GM19324 (cell line): ENCODE measurements at regions not wholly inside any gene's neighbourhood (a gene's known extent, or its start where the extent isn't known, plus 50 kb on each side); places are given as distances from the start of the nearest gene placed in this dataset.
"Not testable (repeated sequence)": the region's sequence is repeated elsewhere in the genome, so short reads cannot be mapped to it uniquely, and the experiment has no call there.

ENCODE experiments used
- ATAC-seq: cut with Tn5 transposase; IDR thresholded peaks from one replicate; pipeline ENCODE4 v1.9.1; 2021; ENCODE audit warnings: mild to moderate bottlenecking, moderate library complexity; ENCODE audit not compliant: unreplicated experiment, low FRiP score

- no peak for ATAC-seq
These were observed 372.9 kb downstream of the BRD1 start for GRCh38 chr22:49454726-49455125.

DNA sequence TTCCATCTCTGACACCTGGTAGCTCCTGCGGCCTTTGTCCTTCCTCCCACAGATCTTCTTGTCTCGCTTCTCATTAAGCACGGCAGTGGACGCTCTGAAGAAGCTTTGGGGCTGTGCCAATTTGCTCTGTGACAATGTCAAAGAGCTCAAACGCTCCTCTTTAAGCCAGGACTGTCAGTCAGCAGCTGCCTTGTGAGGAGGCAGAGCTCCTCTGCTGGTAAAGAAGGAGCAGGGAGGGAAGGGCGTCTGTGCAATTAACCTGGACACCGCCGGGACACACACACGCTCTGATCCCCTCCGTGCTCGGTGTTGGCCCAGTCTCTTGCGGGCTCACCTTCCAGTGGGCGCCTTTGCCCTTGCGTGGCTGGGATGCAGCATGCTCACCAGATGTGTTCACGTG lies 373.9 kb downstream of the BRD1 start:
- ATAC-seq: no peak

GRCh38 chr22:49453019-49453418 lies 374.7 kb downstream of the BRD1 start:
- not testable (repeated sequence) for ATAC-seq

DNA sequence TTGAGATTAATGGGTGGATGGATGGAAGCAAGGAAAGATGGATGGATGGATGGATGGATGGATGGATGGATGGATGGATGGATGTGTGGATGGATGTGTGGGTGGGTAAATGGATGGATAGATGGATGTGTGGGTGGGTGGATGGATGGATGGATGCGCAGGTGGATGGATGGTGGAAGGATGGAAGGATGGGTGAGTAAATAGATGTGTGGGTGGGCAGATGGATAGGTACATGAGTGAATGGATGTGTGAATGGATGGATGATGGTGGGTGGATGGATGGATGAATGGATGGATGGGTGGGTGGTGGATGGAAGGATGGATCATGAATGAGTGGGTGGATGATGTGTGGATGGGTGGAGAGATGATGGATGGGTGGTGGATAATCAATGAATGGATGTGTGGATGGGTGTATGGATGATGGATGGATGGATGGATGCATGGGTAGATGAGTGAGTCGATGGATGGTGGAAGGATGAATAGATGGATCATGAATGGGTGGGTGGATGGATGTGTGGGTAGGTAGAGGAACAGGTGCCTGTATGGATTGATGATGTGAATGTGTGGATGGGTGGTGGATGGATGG lies 375.2 kb downstream of the BRD1 start:
- no peak for ATAC-seq

GRCh38 chr22:49451070-49451840 lies 376.4 kb downstream of the BRD1 start:
- ATAC-seq: no peak

DNA sequence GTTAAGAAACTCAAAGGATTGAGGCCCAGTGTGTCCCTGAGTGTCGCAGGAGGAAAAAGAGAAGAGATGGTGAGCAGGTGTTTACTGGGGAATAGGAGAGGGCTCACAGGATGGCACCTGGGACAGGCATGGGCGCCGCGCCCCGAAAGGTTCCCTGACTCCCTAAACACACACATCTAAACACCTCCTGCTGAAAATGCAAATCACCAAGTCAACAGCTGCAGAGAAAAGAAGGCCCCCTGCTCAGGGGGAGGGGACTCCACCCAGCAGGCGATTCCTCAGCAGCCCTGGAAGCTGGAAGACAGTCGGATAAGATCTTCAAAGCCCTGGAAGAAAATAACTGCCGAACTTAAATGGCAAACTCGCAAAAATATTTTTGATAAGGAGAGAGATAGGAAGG lies 377.2 kb downstream of the BRD1 start:
- no peak for ATAC-seq

DNA sequence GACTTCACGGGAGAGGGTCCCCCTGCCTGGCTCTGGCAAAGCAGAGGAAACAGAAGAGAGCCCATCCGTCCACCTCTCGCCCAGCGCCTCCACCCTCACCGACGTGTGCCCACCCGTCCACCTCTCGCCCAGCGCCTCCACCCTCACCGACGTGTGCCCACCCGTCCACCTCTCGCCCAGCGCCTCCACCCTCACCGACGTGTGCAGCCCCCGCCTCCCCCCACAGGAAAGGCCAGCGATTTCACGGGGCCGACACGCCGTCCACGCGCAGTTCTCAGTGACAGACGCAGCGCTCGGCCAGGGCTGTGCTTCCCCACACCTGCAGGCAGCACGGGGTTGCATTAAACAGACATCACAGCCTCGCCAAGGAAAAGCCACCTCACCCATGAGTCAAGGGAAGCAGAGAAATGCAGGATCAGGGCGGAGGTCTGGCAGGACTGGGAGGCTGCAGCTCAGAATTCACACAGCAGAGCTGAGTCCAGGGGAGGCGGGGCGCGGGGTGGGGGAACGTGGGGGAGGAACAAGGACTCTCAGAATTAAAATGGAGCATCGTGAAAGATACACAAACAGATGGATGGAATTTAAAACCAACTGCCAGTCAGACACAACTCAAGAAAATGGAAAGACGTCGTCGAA lies 377.7 kb downstream of the BRD1 start:
- ATAC-seq: no peak

- no peak for ATAC-seq
These were observed 378.3 kb downstream of the BRD1 start for GRCh38 chr22:49449377-49449776.

- no peak for ATAC-seq
These were observed 379.1 kb downstream of the BRD1 start for GRCh38 chr22:49448526-49448925.

GRCh38 chr22:49447837-49448236 lies 379.8 kb downstream of the BRD1 start:
- no peak for ATAC-seq

GRCh38 chr22:49446759-49447710 lies 380.6 kb downstream of the BRD1 start:
- ATAC-seq: no peak

GRCh38 chr22:49446145-49446758 lies 381.4 kb downstream of the BRD1 start:
- ATAC-seq: no peak

DNA sequence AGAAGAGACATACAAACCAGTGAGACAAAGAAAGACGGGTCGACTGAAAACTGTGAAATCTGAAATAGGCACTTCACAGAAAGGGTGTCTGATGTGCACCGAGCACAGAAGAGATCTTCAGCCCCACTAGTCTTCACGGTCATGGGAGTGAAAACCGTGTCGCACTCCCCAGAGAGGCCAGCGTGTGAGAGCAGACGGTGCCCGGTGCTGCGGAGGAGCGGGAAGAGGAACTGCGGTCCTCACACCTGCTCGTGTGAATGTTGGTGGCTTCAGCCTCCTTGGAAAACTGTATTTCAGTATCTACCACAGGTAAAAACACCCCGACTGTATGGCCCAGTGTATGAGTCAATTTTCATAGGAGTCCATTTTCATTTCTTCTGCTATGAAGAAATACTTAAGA lies 382.9 kb downstream of the BRD1 start:
- ATAC-seq: no peak

DNA sequence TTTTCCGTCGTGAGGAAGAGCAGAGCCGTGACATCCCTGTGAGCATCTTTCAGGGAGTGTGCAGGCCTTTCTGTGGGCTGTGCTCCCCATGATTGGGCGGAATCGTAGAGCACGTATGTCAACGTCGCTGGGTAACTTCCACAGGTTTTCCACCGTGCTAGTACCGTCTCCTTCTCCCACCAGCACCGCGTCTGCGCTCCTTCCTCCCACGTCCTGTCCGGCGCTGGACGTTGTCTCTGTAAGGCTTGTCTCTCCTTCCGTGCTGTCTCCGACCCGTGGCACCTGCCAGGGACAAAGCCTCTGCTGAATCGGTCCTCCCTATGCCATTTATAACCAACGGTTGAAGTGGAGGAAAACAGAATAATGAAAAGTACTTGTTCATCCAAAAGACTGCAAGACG lies 386.7 kb downstream of the BRD1 start:
- ATAC-seq: no peak

GRCh38 chr22:49439373-49439772 lies 388.3 kb downstream of the BRD1 start:
- no peak for ATAC-seq

GRCh38 chr22:49437956-49438355 lies 389.7 kb downstream of the BRD1 start:
- no peak for ATAC-seq

- ATAC-seq: no peak
These were observed 390.3 kb downstream of the BRD1 start for GRCh38 chr22:49437356-49437755.

DNA sequence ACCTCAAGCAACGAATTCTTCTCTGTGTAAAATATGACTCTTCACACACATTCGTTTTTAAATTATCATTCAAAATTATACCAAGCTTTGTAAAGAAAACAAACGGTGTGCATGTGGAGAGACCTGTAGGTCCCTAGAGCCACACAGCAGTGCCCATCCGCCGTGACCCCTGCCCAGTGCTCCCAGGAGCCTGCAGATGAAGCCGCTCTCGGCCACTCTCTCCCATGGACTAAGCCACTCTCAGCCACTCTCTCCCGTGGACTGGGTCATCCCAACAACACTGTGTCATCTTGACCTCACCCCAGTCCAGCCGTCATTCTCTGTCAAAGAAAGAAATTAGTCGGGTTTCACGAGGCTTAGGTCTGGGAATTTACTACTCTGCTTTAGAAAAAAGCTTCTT lies 391.6 kb downstream of the BRD1 start:
- no peak for ATAC-seq

GRCh38 chr22:49435596-49435995 lies 392.1 kb downstream of the BRD1 start:
- ATAC-seq: no peak
